Astrocyte (in vitro differentiated cells and primary cell): ENCODE measurements at regions not wholly inside any gene's neighbourhood (a gene's known extent, or its start where the extent isn't known, plus 50 kb on each side); places are given as distances from the start of the nearest gene placed in this dataset.

ENCODE experiments used
- EZH2 ChIP-seq: IDR thresholded peaks from 2 replicates; pipeline ENCODE4 v1.6.1; 2012; ENCODE audit warnings: mild to moderate bottlenecking, low read length, inconsistent platforms; ENCODE audit not compliant: insufficient read depth
- TF ChIP-seq, protein P1 (sequence below): IDR thresholded peaks from 2 replicates; pipeline ENCODE4 v1.5.1; 2011; ENCODE audit warnings: low read depth, mild to moderate bottlenecking, inconsistent platforms, low read length, moderate library complexity; ENCODE audit not compliant: insufficient read depth

DNA sequence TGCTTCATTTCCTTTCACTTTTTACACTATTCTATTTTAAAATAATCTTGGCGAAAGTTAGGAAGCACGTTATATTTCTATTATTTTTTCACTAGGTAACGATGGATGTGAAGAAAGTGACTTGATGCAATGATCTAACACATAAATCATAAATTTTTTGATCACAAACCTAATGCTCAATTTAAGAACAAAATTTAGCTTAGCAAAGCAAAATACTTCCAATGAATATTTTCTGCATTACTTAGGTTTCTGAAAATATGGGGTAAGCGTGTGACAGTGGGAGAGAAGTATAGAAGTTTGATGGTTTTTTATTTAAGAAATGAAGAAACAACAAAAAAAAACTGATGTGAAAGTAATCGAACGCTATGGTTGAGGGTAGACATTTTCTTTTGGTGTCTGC is 1528.7 kb upstream of the CDH9 start:
- TF ChIP-seq, protein P1, sequence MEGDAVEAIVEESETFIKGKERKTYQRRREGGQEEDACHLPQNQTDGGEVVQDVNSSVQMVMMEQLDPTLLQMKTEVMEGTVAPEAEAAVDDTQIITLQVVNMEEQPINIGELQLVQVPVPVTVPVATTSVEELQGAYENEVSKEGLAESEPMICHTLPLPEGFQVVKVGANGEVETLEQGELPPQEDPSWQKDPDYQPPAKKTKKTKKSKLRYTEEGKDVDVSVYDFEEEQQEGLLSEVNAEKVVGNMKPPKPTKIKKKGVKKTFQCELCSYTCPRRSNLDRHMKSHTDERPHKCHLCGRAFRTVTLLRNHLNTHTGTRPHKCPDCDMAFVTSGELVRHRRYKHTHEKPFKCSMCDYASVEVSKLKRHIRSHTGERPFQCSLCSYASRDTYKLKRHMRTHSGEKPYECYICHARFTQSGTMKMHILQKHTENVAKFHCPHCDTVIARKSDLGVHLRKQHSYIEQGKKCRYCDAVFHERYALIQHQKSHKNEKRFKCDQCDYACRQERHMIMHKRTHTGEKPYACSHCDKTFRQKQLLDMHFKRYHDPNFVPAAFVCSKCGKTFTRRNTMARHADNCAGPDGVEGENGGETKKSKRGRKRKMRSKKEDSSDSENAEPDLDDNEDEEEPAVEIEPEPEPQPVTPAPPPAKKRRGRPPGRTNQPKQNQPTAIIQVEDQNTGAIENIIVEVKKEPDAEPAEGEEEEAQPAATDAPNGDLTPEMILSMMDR, result no peak
- no peak for TF ChIP-seq EZH2
